ENCODE measurements at regions not wholly inside any gene's neighbourhood (a gene's known extent, or its start where the extent isn't known, plus 50 kb on each side); places are given as distances from the start of the nearest gene placed in this dataset.

DNA sequence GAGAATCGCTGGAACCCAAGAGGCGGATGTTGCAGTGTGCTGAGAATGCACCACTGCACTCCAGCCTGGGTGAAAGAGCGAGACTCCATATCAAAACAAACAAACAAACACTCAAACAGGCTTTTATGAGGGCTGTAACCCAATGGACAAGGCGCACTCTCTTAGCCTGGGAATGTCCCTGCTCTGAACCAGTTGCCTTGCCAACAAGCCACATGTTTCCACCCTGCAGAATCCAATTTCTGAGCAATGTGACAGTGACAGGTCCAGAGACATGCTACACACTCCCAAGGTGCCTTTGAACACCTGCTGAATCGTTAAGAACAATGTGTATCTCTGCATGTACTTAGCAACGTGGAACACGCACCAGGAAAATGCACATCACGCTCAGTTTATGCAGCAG, 186.8 kb upstream of the AUTS2 start:
- DNase-seq (ENCODE audit: low read depth in 2 of 2), result no peak
- no peak overlapping the region for H2AFZ ChIP-seq (ENCODE audit: low read length)
- H3K36me3 ChIP-seq (ENCODE audit: control insufficient read depth, insufficient read depth, low read length), result no peaks in the 10 kb centered on the region
- H3K79me2 ChIP-seq (ENCODE audit: control insufficient read depth, insufficient read depth, low read length), result no peaks in the 10 kb centered on the region
- no peak overlapping the region for H3K4me2 ChIP-seq (ENCODE audit: extremely low read depth, insufficient read depth, low read length)
- H3K9ac ChIP-seq (ENCODE audit: insufficient read depth, low read length), result no peak overlapping the region
- H4K20me1 ChIP-seq (ENCODE audit: control insufficient read depth, extremely low read depth, insufficient read depth, low read length), result no peaks in the 10 kb centered on the region
- H3K27ac ChIP-seq (ENCODE audit: insufficient read depth, low read length), result no peak overlapping the region
- H3K4me3 ChIP-seq (replicated peaks in 1 of 4; ENCODE audit: control extremely low read depth in 1 of 4, insufficient read depth in 1 of 4, low read depth in 3 of 4, low read length in 4 of 4), result no peak overlapping the region
- no peak for TF ChIP-seq EZH2 (IDR thresholded peaks at IDR 0.05; ENCODE audit: low read length, missing control alignments)
- TF ChIP-seq, protein P1, sequence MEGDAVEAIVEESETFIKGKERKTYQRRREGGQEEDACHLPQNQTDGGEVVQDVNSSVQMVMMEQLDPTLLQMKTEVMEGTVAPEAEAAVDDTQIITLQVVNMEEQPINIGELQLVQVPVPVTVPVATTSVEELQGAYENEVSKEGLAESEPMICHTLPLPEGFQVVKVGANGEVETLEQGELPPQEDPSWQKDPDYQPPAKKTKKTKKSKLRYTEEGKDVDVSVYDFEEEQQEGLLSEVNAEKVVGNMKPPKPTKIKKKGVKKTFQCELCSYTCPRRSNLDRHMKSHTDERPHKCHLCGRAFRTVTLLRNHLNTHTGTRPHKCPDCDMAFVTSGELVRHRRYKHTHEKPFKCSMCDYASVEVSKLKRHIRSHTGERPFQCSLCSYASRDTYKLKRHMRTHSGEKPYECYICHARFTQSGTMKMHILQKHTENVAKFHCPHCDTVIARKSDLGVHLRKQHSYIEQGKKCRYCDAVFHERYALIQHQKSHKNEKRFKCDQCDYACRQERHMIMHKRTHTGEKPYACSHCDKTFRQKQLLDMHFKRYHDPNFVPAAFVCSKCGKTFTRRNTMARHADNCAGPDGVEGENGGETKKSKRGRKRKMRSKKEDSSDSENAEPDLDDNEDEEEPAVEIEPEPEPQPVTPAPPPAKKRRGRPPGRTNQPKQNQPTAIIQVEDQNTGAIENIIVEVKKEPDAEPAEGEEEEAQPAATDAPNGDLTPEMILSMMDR (conservative IDR thresholded peaks at IDR 0.05 in 1 of 2, IDR thresholded peaks at IDR 0.05 in 1 of 2; ENCODE audit: low read depth in 1 of 2, low read length in 2 of 2), result no peak
- H3K9me3 ChIP-seq (ENCODE audit: control insufficient read depth, insufficient read depth, low read depth, low read length), result no peaks in the 10 kb centered on the region
- no peaks in the 10 kb centered on the region for H3K27me3 ChIP-seq (ENCODE audit: control insufficient read depth, insufficient read depth, low read length)
- H3K4me1 ChIP-seq (ENCODE audit: control insufficient read depth, extremely low read depth, insufficient read depth, low read length), result no peaks in the 10 kb centered on the region

DNA sequence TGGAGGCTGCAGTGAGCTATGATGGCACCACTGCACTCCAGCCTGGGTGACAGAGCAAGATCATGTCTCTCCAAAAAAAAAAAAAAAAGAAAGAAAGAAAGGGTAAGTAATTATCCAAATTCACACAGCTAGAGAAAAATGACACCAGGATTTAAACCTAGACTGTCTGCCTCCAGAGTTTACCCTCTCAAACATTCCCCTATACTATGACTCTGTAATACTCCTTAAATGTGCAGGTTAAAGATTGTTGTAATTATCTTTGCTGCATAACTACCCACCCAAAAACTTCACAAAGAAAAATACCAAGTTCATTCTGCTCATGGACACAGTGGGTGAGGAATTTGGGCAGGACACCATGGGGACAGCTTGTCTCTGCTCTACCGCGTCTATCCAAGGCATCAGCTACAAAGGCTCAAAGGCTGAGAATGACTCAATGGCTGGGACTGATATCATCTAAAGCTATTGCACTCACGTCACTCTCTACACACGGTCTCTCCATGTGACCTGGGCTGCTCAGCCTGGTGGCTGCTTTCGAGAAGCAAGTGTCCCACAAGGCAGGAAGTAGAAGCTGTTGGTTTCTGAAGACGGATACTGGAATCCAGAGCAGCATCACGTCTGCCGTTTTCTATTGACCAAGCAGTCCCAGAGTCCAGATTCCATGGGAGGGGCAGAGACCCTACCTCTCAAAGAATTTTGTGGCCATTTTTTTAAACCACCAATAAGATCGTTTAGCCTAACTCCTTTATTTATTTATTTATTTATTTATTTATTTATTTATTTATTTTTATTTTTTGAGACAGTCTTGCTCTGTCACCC, 185.7 kb upstream of the AUTS2 start:
- no peak for TF ChIP-seq EZH2 (IDR thresholded peaks at IDR 0.05; ENCODE audit: low read length, missing control alignments)
- TF ChIP-seq, protein P1 (conservative IDR thresholded peaks at IDR 0.05 in 1 of 2, IDR thresholded peaks at IDR 0.05 in 1 of 2; ENCODE audit: low read depth in 1 of 2, low read length in 2 of 2), result no peak
- no peaks in the 10 kb centered on the region for H3K4me1 ChIP-seq (ENCODE audit: control insufficient read depth, extremely low read depth, insufficient read depth, low read length)
- H3K9ac ChIP-seq (ENCODE audit: insufficient read depth, low read length), result no peak overlapping the region
- H3K4me3 ChIP-seq (replicated peaks in 1 of 4; ENCODE audit: control extremely low read depth in 1 of 4, insufficient read depth in 1 of 4, low read depth in 3 of 4, low read length in 4 of 4), result no peak overlapping the region
- no peaks in the 10 kb centered on the region for H3K27me3 ChIP-seq (ENCODE audit: control insufficient read depth, insufficient read depth, low read length)
- H2AFZ ChIP-seq (ENCODE audit: low read length), result no peak overlapping the region
- no peaks in the 10 kb centered on the region for H4K20me1 ChIP-seq (ENCODE audit: control insufficient read depth, extremely low read depth, insufficient read depth, low read length)
- DNase-seq (ENCODE audit: low read depth in 2 of 2), result peak in 1 of 2 donors; percentile 87
- no peaks in the 10 kb centered on the region for H3K9me3 ChIP-seq (ENCODE audit: control insufficient read depth, insufficient read depth, low read depth, low read length)
- H3K36me3 ChIP-seq (ENCODE audit: control insufficient read depth, insufficient read depth, low read length), result no peaks in the 10 kb centered on the region
- no peaks in the 10 kb centered on the region for H3K79me2 ChIP-seq (ENCODE audit: control insufficient read depth, insufficient read depth, low read length)
- no peak overlapping the region for H3K4me2 ChIP-seq (ENCODE audit: extremely low read depth, insufficient read depth, low read length)
- H3K27ac ChIP-seq (ENCODE audit: insufficient read depth, low read length), result no peak overlapping the region

DNA sequence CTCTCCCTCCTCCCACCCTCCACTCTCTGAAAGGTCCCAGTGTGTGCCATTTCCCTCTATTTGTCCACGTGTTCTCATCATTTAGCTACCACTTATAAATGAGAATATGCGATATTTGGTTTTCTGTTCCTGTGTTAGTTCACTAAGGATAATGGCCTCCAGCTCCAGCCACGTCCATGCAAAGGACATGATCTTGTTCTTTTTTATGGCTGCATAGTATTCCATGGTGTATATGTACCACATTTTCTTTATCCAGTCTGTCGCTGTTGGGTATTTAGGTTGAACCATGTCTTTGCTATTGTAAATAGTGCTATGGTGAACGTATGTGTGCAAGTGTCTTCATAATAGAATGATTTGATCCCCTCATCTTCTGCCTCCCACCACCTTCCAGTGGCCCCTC, 183.7 kb upstream of the AUTS2 start:
- Histone ChIP-seq H3K79me2 (ENCODE audit: control insufficient read depth, insufficient read depth, low read length) (no peaks in the 10 kb centered on the region), H4K20me1 (ENCODE audit: control insufficient read depth, extremely low read depth, insufficient read depth, low read length) (no peaks in the 10 kb centered on the region), H3K27me3 (ENCODE audit: control insufficient read depth, insufficient read depth, low read length) (no peaks in the 10 kb centered on the region), H3K27ac (ENCODE audit: insufficient read depth, low read length) (no peak overlapping the region), H3K4me1 (ENCODE audit: control insufficient read depth, extremely low read depth, insufficient read depth, low read length) (no peaks in the 10 kb centered on the region), H3K9ac (ENCODE audit: insufficient read depth, low read length) (no peak overlapping the region), H3K4me2 (ENCODE audit: extremely low read depth, insufficient read depth, low read length) (no peak overlapping the region), H3K4me3 (replicated peaks in 1 of 4; ENCODE audit: control extremely low read depth in 1 of 4, insufficient read depth in 1 of 4, low read depth in 3 of 4, low read length in 4 of 4) (no peak overlapping the region), H3K9me3 (ENCODE audit: control insufficient read depth, insufficient read depth, low read depth, low read length) (no peaks in the 10 kb centered on the region), H3K36me3 (ENCODE audit: control insufficient read depth, insufficient read depth, low read length) (no peaks in the 10 kb centered on the region), H2AFZ (ENCODE audit: low read length) (no peak overlapping the region)
- TF ChIP-seq, protein P1 (conservative IDR thresholded peaks at IDR 0.05 in 1 of 2, IDR thresholded peaks at IDR 0.05 in 1 of 2; ENCODE audit: low read depth in 1 of 2, low read length in 2 of 2), result no peak
- TF ChIP-seq EZH2 (IDR thresholded peaks at IDR 0.05; ENCODE audit: low read length, missing control alignments), result no peak
- no peak for DNase-seq (ENCODE audit: low read depth in 2 of 2)

Measured in fibroblast of lung (primary cell).